Gastroesophageal sphincter (tissue), 3 donors: ENCODE measurements at regions not wholly inside any gene's neighbourhood (a gene's known extent, or its start where the extent isn't known, plus 50 kb on each side); places are given as distances from the start of the nearest gene placed in this dataset.

Experiments
- CTCF ChIP-seq, 4 experiments: fragments of 200-600 bp in 2 of 4; fragments of 450-650 bp in 2 of 4; sonication (generic) in 1 of 4; IDR thresholded peaks; one replicate each; pipeline ENCODE4 v1.5.1; 2017 to 2019; ENCODE audit warnings: antibody characterized with exemption in 4 of 4, mild to moderate bottlenecking in 2 of 4, moderate library complexity in 2 of 4
- EP300 ChIP-seq: sonication (generic); formaldehyde crosslinking; IDR thresholded peaks from one replicate; pipeline ENCODE4 v1.6.1; 2017; ENCODE audit warnings: antibody characterized with exemption, mild to moderate bottlenecking
- POLR2A ChIP-seq, 2 donors: fragments of 450-650 bp; IDR thresholded peaks; one replicate each; pipeline ENCODE4 v1.6.1; 2017; ENCODE audit warnings: antibody characterized with exemption in 2 of 2, mild to moderate bottlenecking in 2 of 2, moderate library complexity in 1 of 2
- POLR2AphosphoS5 ChIP-seq: sonication (generic); formaldehyde crosslinking; IDR thresholded peaks from one replicate; pipeline ENCODE4 v1.6.1; 2017; ENCODE audit warnings: antibody characterized with exemption

- TF ChIP-seq CTCF (IDR thresholded peaks at IDR 0.05) (no peak), POLR2AphosphoS5 (no peak), POLR2A (IDR thresholded peaks at IDR 0.05) (no peak), EP300 (no peak)
Measured at GRCh38 chr17:77611791-77612502, 346.6 kb upstream of the TNRC6C start.
